ENCODE measurements at regions not wholly inside any gene's neighbourhood (a gene's known extent, or its start where the extent isn't known, plus 50 kb on each side); places are given as distances from the start of the nearest gene placed in this dataset.

GRCh38 chr10:33920351-33920750, 585.9 kb upstream of the NRP1 start:
- TF ChIP-seq, protein P1, sequence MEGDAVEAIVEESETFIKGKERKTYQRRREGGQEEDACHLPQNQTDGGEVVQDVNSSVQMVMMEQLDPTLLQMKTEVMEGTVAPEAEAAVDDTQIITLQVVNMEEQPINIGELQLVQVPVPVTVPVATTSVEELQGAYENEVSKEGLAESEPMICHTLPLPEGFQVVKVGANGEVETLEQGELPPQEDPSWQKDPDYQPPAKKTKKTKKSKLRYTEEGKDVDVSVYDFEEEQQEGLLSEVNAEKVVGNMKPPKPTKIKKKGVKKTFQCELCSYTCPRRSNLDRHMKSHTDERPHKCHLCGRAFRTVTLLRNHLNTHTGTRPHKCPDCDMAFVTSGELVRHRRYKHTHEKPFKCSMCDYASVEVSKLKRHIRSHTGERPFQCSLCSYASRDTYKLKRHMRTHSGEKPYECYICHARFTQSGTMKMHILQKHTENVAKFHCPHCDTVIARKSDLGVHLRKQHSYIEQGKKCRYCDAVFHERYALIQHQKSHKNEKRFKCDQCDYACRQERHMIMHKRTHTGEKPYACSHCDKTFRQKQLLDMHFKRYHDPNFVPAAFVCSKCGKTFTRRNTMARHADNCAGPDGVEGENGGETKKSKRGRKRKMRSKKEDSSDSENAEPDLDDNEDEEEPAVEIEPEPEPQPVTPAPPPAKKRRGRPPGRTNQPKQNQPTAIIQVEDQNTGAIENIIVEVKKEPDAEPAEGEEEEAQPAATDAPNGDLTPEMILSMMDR (optimal IDR thresholded peaks at IDR 0.05 in 1 of 3, IDR thresholded peaks at IDR 0.05 in 1 of 3, conservative IDR thresholded peaks at IDR 0.05 in 1 of 3; ENCODE audit: extremely low read depth in 1 of 3, insufficient read depth in 2 of 3, low read length in 3 of 3): no peak
- TF ChIP-seq EZH2 (IDR thresholded peaks at IDR 0.05; ENCODE audit: low read length): no peak
- no peak for DNase-seq (ENCODE audit: low read depth, low spot score)
- no peak overlapping the region for H2AFZ ChIP-seq (ENCODE audit: control insufficient read depth, low read length)
- no peak overlapping the region for H3K4me2 ChIP-seq (ENCODE audit: control insufficient read depth, extremely low read depth, insufficient read depth, low read depth, low read length)
- no peaks in the 10 kb centered on the region for H3K79me2 ChIP-seq (ENCODE audit: control insufficient read depth, insufficient read depth, low read length)
- no peaks in the 10 kb centered on the region for H3K4me1 ChIP-seq (ENCODE audit: control insufficient read depth, extremely low read depth, insufficient read depth, low read length)
- H3K27ac ChIP-seq (ENCODE audit: control insufficient read depth, insufficient read depth, low read length): no peak overlapping the region
- H3K27me3 ChIP-seq (ENCODE audit: control insufficient read depth, extremely low read depth, insufficient read depth, low read length): no peaks in the 10 kb centered on the region
- H3K9ac ChIP-seq (ENCODE audit: control insufficient read depth, extremely low read depth, insufficient read depth, low read length): no peak overlapping the region
- no peaks in the 10 kb centered on the region for H4K20me1 ChIP-seq (ENCODE audit: control insufficient read depth, extremely low read depth, insufficient read depth, low read length)
- dilution Hi-C loops (cut with MboI; ENCODE audit: extremely low pct_ligation_motif_present, low sequenced_read_pairs): no loop called here
- no peaks in the 10 kb centered on the region for H3K36me3 ChIP-seq (ENCODE audit: control insufficient read depth in 2 of 2, extremely low read depth in 1 of 2, insufficient read depth in 2 of 2, low read length in 2 of 2)
- no peak for FAIRE-seq
- no peaks in the 10 kb centered on the region for H3K9me3 ChIP-seq (ENCODE audit: control insufficient read depth, low read depth, low read length)
- H3K9me1 ChIP-seq (ENCODE audit: control insufficient read depth, extremely low read depth, insufficient read depth, low read length): no peaks in the 10 kb centered on the region
- no peak overlapping the region for H3K4me3 ChIP-seq (ENCODE audit: control insufficient read depth in 2 of 3, extremely low read depth in 1 of 3, insufficient read depth in 2 of 3, low read depth in 1 of 3, low read length in 3 of 3)

DNA sequence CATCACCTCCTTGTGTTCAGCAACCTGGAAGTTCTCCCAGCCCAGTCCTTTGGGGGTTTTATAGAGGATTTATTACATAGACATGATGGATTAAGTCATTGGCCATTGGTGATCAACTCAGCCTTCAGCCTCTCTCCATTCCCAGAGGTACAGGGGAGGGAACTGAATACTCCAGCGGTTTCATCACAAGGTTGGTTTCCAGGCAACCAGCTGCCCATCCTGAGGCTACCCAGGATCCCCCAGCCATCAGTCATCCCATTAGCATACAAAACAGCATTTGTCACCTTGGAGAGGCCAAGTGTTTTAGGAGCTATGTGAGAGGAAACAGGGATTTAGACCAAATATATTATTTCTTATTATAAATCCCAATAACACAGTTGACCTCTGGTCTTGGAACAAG, 584.8 kb upstream of the NRP1 start:
- H3K27ac ChIP-seq (ENCODE audit: control insufficient read depth, insufficient read depth, low read length): no peak overlapping the region
- H3K4me3 ChIP-seq (ENCODE audit: control insufficient read depth in 2 of 3, extremely low read depth in 1 of 3, insufficient read depth in 2 of 3, low read depth in 1 of 3, low read length in 3 of 3): no peak overlapping the region
- no peaks in the 10 kb centered on the region for H4K20me1 ChIP-seq (ENCODE audit: control insufficient read depth, extremely low read depth, insufficient read depth, low read length)
- H3K79me2 ChIP-seq (ENCODE audit: control insufficient read depth, insufficient read depth, low read length): no peaks in the 10 kb centered on the region
- no peaks in the 10 kb centered on the region for H3K36me3 ChIP-seq (ENCODE audit: control insufficient read depth in 2 of 2, extremely low read depth in 1 of 2, insufficient read depth in 2 of 2, low read length in 2 of 2)
- H3K9ac ChIP-seq (ENCODE audit: control insufficient read depth, extremely low read depth, insufficient read depth, low read length): no peak overlapping the region
- H2AFZ ChIP-seq (ENCODE audit: control insufficient read depth, low read length): no peak overlapping the region
- dilution Hi-C loops (cut with MboI; ENCODE audit: extremely low pct_ligation_motif_present, low sequenced_read_pairs): no loop called here
- no peaks in the 10 kb centered on the region for H3K27me3 ChIP-seq (ENCODE audit: control insufficient read depth, extremely low read depth, insufficient read depth, low read length)
- H3K9me3 ChIP-seq (ENCODE audit: control insufficient read depth, low read depth, low read length): no peaks in the 10 kb centered on the region
- no peak overlapping the region for H3K4me2 ChIP-seq (ENCODE audit: control insufficient read depth, extremely low read depth, insufficient read depth, low read depth, low read length)
- H3K4me1 ChIP-seq (ENCODE audit: control insufficient read depth, extremely low read depth, insufficient read depth, low read length): no peaks in the 10 kb centered on the region
- FAIRE-seq (no peak), DNase-seq (ENCODE audit: low read depth, low spot score) (no peak)
- TF ChIP-seq, protein P1 (optimal IDR thresholded peaks at IDR 0.05 in 1 of 3, IDR thresholded peaks at IDR 0.05 in 1 of 3, conservative IDR thresholded peaks at IDR 0.05 in 1 of 3; ENCODE audit: extremely low read depth in 1 of 3, insufficient read depth in 2 of 3, low read length in 3 of 3): no peak
- no peak for TF ChIP-seq EZH2 (IDR thresholded peaks at IDR 0.05; ENCODE audit: low read length)
- no peaks in the 10 kb centered on the region for H3K9me1 ChIP-seq (ENCODE audit: control insufficient read depth, extremely low read depth, insufficient read depth, low read length)

Data from keratinocyte (primary cell).